HPDE6-E6E7 (cell line): ENCODE measurements at regions not wholly inside any gene's neighbourhood (a gene's known extent, or its start where the extent isn't known, plus 50 kb on each side); places are given as distances from the start of the nearest gene placed in this dataset.

Source experiments
- DNase-seq: peaks from one replicate; pipeline ENCODE4 v3.0.0; 2011; ENCODE audit warnings: missing footprints; ENCODE audit errors: extremely low spot score

- no peak for DNase-seq
These were observed 575.5 kb downstream of the GBA3 start for GRCh38 chr4:23268072-23268771.

GRCh38 chr4:23266401-23266800 is 573.7 kb downstream of the GBA3 start:
- DNase-seq: no peak

- no peak for DNase-seq
These were observed 567.8 kb downstream of the GBA3 start for GRCh38 chr4:23260511-23260910.

- no peak for DNase-seq
These were observed 552.6 kb downstream of the GBA3 start for GRCh38 chr4:23245203-23245832.

GRCh38 chr4:23242962-23243361 is 550.2 kb downstream of the GBA3 start:
- no peak for DNase-seq

- DNase-seq: no peak
These were observed 548.7 kb downstream of the GBA3 start for GRCh38 chr4:23241408-23241807.

GRCh38 chr4:23238848-23239247 is 546.1 kb downstream of the GBA3 start:
- DNase-seq: no peak

GRCh38 chr4:23237771-23238170 is 545.0 kb downstream of the GBA3 start:
- no peak for DNase-seq

GRCh38 chr4:23235628-23236390 is 543.1 kb downstream of the GBA3 start:
- DNase-seq: no peak

- DNase-seq: no peak
These were observed 542.0 kb downstream of the GBA3 start for GRCh38 chr4:23234716-23235115.

GRCh38 chr4:23234018-23234417 is 541.3 kb downstream of the GBA3 start:
- no peak for DNase-seq

GRCh38 chr4:23233596-23233995 is 540.9 kb downstream of the GBA3 start:
- no peak for DNase-seq

GRCh38 chr4:23232987-23233386 is 540.2 kb downstream of the GBA3 start:
- DNase-seq: no peak

GRCh38 chr4:23225564-23225963 is 532.8 kb downstream of the GBA3 start:
- DNase-seq: no peak

GRCh38 chr4:23224684-23225420 is 532.1 kb downstream of the GBA3 start:
- no peak for DNase-seq

- no peak for DNase-seq
These were observed 528.2 kb downstream of the GBA3 start for GRCh38 chr4:23220911-23221310.

- no peak for DNase-seq
These were observed 527.2 kb downstream of the GBA3 start for GRCh38 chr4:23219779-23220408.

- DNase-seq: no peak
These were observed 520.5 kb downstream of the GBA3 start for GRCh38 chr4:23213198-23213597.

GRCh38 chr4:23212558-23212957 is 519.8 kb downstream of the GBA3 start:
- no peak for DNase-seq

GRCh38 chr4:23207059-23207458 is 514.3 kb downstream of the GBA3 start:
- DNase-seq: no peak

- no peak for DNase-seq
These were observed 510.0 kb downstream of the GBA3 start for GRCh38 chr4:23202712-23203247.
